Kasumi-1 (cell line): ENCODE measurements at regions not wholly inside any gene's neighbourhood (a gene's known extent, or its start where the extent isn't known, plus 50 kb on each side); places are given as distances from the start of the nearest gene placed in this dataset.

Experiments
- DNase-seq, 2 experiments: peaks; one replicate each; lab custom pipeline; 2025; lab: John Stamatoyannopoulos, UW

- DNase-seq, result no peak
Observed at GRCh38 chr2:128980475-128980874, 661.8 kb upstream of the HS6ST1 start.

- DNase-seq, result no peak
Observed at GRCh38 chr2:128981353-128981752, 662.7 kb upstream of the HS6ST1 start.

GRCh38 chr2:128982001-128982400 lies 663.3 kb upstream of the HS6ST1 start:
- DNase-seq, result no peak

DNA sequence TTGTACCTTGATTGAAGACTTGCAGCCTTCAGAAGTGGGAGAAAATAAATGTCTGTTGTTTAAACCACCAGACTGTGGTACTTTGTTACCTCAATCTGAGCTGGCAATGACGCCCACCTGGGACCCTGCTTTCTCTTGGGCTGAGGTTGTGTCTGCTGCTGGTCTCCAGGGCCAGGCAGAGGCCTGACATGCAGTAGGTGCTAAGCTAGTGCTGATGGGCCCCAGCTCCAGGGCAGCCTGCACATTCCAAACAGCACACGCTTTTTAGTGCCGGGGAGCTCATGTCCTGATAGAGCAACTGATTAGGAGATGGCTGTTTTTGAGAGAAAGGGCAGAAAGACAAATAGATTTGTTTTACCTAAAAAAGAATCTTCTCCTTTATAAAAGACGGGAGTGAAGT lies 664.0 kb upstream of the HS6ST1 start:
- DNase-seq, result no peak

DNA sequence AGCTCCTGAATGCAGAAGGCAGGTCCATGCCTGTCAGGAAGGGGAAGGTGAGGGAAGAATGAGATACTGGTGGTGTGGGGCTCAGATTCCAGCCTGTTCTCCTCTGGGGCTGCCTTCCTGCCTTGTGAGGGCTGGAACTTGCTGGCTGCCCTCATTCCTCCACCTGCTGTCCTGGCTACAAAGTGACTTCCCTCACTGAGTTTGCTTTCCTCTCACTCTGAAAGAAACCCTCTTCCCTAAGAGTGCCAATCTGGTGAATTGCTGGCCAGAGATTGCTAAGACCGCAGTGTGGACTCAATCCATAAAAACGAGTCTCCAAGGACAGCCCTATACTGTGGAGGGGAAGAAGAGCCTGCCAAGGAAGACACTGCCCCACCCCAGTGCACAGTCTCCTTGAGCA lies 664.4 kb upstream of the HS6ST1 start:
- no peak for DNase-seq

DNA sequence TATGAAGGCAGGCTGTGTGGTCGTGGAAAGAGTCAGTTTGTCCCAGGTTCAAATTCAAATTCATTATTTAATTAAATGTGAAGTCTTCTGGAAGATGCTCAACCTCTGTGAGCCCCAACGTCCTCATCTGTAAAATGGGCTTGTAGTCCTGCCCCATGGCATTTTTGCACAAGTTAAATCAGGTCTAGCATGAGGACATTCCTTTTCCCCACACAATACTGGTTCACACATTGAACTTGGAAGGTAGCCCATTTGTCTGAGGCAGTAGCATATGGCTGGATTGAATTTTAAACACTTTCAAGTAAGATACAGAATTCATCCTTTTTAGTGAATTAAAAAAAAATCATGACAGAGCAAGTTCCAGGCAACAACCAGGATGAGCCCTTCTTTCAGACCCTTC lies 665.4 kb upstream of the HS6ST1 start:
- DNase-seq, result no peak

GRCh38 chr2:128984855-128985254 lies 666.2 kb upstream of the HS6ST1 start:
- DNase-seq, result no peak

GRCh38 chr2:128986026-128986715 lies 667.5 kb upstream of the HS6ST1 start:
- DNase-seq, result no peak

DNA sequence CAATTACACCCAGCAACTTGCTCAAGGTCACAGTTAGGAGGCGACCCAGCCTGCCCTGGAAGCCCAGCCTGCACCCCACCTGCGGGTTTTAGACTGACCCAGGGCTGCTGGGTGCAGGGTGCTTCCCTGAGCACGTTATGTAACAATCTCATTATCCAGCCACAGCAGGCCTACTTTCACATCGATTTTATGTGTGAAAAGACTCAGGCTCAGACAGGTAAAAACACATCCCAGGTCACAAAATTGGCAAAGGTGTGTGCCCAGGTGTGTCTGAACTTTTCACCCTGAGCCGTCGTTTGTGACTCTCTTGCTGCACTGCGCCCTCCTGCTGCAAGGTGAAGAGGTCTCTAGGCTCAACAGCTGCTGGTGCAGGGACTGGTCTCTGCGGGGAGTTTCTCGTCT lies 668.2 kb upstream of the HS6ST1 start:
- no peak for DNase-seq

DNA sequence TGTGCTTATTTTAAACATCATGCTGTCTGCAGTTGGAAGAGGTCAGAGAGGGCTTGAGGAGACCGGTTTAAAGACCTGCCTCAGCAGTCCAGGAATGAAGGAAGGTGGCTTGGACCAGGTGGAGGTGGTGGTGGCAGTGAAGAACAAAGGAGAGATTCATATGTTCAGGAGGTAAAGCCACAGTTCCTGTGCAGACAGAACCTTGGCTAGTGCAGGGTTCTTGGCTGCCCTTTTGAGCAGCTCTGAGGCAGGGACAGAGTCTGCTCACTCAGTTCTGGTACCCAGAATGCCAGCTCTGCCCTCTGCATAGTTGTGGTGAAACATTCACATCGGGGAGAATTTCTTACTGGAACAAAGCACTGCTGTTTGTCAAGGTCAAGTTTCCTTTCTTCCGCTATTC lies 669.7 kb upstream of the HS6ST1 start:
- DNase-seq, result no peak

DNA sequence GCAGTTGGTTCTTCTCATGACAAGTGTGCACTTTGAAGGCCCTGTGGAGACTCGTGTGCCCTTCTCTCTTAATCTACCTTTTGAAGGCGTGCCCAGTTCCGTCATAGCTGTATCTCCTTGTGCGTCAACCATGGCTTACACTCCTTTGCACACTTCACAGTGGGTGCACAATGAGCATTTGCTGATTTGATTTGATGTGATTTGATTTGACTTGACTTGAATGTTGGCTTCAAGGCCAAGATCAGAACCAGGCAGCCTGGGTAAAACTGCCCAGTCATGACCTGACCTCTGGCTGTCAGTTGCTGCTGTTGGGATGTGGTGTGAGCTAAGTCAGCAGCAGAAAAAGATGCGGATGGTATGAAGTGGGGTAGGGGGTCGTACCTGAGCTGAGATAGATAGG lies 670.3 kb upstream of the HS6ST1 start:
- no peak for DNase-seq

GRCh38 chr2:128995086-128995485 lies 676.4 kb upstream of the HS6ST1 start:
- no peak for DNase-seq

DNA sequence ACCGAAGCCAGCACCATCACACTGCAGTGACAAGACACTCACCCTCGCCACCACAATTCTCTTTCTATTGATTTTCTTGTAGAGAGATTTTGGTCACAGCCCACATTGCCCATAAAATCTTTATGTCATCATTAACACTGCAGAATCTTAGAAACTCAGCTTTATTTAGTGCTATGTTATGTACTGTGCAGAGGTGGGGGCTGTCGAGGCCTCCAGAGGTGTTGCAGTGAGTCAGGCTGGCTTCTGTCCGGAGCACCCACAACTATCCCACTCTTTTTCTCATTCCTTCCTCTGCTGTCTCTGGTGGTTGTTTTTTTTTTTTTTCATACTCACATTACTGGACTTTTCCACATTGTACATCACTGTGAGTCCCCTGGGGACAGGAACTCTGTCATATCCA lies 677.4 kb upstream of the HS6ST1 start:
- no peak for DNase-seq

DNA sequence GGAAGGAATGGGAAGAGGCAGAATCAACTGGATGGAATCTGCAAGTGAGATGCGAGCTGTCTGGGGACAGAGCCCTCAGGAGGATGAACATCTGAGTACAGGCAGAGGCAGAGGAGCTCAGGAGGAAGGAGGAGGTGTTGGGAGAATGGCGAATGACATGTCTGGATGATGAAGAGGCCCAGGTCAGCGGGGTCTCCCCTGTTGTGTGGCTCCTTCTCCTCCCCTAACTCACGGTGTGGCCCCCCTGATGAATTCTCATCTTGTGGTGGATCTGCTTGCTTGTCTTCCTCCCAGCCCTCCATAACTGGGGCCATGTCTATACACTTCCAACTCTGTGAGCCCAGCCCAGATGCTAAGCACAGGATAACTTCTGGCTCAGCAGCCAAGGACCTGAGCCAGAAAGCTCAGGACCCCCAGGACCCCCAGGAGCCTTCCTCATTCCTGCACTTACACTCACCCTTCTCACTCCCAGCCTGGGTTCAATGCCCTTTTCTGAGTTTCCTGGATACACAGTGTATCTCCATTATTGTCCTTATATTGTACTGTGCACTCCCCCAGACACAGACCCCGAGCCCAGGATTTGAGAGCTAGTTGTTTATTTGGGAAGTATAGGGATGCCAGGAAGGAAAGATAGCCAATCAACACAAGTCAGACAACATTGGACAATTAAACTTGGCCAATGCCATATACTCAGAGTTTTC lies 678.6 kb upstream of the HS6ST1 start:
- no peak for DNase-seq

DNA sequence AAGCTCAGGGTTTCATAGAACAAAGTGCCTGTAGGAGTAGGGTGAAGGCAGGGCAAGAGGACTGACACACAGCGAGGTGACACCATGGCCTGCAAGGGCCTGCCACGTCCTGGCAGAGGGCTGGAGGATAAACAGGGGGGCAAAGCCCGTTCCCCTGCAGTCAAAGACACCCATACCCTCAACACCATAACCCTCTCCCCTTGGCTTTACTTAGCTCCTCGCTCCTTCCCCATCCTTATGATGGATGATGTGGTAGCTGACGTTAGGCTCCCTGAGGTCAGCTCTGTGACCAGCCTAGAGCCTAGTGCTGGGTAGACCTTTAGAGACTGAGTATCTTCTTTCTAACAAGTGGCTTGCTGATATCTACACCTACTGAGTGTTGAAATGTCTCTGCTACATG lies 683.3 kb upstream of the HS6ST1 start:
- no peak for DNase-seq

DNA sequence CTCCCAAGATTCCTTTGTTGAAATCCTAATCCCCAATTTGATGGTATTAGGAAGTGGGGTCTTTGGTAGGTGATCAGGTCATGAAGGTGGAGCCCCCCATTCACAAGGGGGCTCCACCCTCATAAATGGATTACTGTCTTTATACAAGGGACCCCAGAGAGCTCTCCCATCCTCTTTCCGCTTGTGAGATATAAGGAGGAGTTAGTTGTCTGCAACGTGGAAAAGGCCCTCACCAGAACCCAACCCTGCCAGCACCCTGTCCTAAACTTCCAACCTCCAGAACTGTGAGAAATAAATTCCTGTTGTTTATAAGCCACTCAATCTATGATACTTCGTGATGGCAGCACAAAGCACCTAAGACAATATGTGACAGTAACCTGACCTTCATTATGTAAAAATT lies 684.1 kb upstream of the HS6ST1 start:
- DNase-seq, result no peak

- no peak for DNase-seq
Observed at GRCh38 chr2:129004485-129004884, 685.8 kb upstream of the HS6ST1 start.

DNA sequence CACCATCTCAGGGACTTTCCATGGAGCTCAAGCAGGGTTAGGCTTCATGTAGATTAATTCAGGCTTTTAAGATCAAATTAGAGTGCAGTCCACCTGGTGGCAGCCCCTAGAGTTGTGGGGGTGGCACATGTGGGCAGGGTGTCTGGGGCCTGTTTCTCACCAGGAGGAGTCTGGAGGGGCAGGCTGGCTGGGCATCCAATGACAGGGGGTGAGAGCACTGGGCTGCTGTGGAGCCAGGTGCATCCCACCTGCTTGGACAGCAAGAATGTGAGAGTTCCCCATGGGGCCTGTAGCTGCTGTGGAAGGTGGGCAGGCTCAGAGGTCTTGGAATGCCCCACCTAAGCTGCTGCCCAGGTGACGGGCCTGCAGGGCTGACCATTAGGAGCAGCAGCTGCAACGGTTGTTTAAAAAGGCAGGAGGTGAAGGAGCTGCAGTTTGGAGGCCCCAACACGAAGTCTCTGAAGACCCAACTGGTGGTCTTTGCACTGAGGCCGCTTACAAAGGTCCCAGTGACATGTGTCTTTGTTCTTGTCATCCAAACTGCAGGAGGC lies 686.3 kb upstream of the HS6ST1 start:
- no peak for DNase-seq

DNA sequence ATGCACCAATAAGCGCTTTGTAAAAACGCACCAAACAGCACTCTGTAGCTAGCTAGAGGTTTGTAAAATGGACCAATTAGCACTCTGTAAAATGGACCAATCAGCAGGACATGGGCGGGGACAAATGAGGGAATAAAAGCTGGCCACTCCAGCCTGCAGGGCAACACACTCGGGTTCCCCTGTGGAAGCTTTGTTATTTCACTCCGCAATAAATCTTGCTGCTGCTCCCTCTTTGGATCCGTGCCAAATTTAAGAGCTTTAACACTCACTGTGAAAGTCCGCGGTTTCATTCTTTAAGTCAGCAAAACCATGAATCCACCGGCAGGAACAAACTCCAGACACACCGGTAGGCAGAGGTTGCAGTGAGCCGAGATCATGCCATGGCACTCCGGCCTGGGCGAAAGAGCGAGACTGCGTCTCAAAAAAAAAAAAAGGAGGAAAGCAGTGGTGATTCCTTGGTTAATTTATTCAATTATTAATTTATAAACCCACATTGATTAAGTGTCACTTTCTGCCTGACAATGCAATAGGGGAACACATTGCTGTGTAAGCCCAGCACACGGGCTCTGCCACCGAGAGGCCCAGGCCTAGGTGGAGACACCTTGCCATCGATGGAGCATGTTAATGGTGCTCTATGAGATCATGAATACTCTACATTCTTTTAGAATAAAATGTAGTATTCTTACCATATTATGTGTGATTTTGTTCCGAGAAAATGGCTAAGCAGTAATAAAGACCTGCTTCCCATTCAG lies 687.6 kb upstream of the HS6ST1 start:
- no peak for DNase-seq

DNA sequence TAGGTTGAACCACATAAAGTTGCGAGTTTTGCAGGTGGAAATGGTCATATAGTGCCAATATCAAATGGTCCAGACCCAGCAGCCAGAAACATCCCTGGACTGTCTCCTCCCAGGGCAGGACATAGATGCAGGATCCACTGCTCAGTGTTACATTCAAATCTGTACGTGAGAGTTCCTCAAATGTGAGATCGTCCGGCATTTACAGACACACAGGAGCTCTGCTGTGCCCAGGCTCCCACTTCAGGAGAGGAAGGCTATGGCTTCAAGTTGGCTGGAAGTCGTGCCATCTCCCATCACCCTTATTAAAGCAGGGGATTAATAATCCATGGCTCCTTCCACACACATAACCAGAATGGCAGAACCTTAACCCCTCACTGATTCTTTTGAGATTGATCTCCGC lies 688.2 kb upstream of the HS6ST1 start:
- DNase-seq, result no peak

GRCh38 chr2:129008055-129008880 lies 689.6 kb upstream of the HS6ST1 start:
- DNase-seq, result no peak
